IgD-negative memory B cell (primary cell): ENCODE measurements at regions not wholly inside any gene's neighbourhood (a gene's known extent, or its start where the extent isn't known, plus 50 kb on each side); places are given as distances from the start of the nearest gene placed in this dataset.

Experiments
- H3K27ac Mint-ChIP-seq, 3 donors: one replicate each; pipeline ENCODE4 v1.8.0; 2020 to 2022; ENCODE audit warnings: mild to moderate bottlenecking in 3 of 3, mixed read lengths in 3 of 3, moderate library complexity in 1 of 3
- H3K27me3 Mint-ChIP-seq: one replicate; pipeline ENCODE4 v1.8.0; 2021; ENCODE audit warnings: mixed read lengths
- H3K36me3 Mint-ChIP-seq: one replicate; pipeline ENCODE4 v1.8.0; 2020; ENCODE audit warnings: mild to moderate bottlenecking, mixed read lengths
- H3K4me1 Mint-ChIP-seq, 3 donors: one replicate each; pipeline ENCODE4 v1.8.0; 2020 to 2022; ENCODE audit warnings: mixed read lengths in 3 of 3, mild to moderate bottlenecking in 1 of 3
- H3K4me3 Mint-ChIP-seq, 4 donors: one replicate each; pipeline ENCODE4 v1.8.0; 2020 to 2022; ENCODE audit warnings: mild to moderate bottlenecking in 4 of 4, mixed read lengths in 4 of 4, moderate library complexity in 3 of 4
- H3K9me3 Mint-ChIP-seq, 3 donors: one replicate each; pipeline ENCODE4 v1.8.0; 2020 to 2021; ENCODE audit warnings: mixed read lengths in 3 of 3, mild to moderate bottlenecking in 1 of 3

DNA sequence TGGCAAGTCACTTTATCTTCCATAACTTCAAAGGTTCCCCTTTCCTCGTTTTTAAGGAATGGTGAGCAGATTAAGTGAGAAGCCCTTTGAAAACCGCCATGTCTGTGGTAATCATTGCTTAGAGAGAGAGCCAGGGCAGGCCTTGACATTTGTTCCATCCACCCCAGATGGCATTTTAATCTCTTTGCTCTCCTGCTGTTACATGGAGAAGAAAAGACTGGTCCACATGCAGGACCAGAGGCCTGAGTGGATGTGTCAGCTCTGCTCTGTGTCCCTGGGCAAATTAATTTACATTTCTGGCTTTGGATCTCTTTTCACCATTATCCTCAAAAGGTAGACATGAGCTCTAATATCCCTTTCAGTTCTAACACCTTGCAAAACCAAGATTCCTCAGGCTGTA, 157.3 kb upstream of the LPP start:
- Mint-ChIP-seq H3K4me1 (peaks cover 10 to 24% (median 17%) of the 10 kb centered on the region in 3 donors), H3K4me3 (peak overlapping the region in 1 of 4 donors; percentile 45), H3K9me3 (no peaks in the 10 kb centered on the region), H3K36me3 (peaks cover 2% of the 10 kb centered on the region), H3K27me3 (peaks cover 5% of the 10 kb centered on the region), H3K27ac (no peak overlapping the region)

GRCh38 chr3:187997490-187997889, 156.5 kb upstream of the LPP start:
- Mint-ChIP-seq H3K4me3 (no peak overlapping the region), H3K9me3 (peaks cover 0 to 2% (median 0%) of the 10 kb centered on the region in 3 donors), H3K36me3 (peaks cover 2% of the 10 kb centered on the region), H3K4me1 (peaks cover 12 to 28% (median 19%) of the 10 kb centered on the region in 3 donors), H3K27me3 (peaks cover 3% of the 10 kb centered on the region), H3K27ac (no peak overlapping the region)

- Mint-ChIP-seq H3K27ac (peak overlapping the region in 1 of 3 donors; percentile 17), H3K9me3 (peaks cover 0 to 2% (median 0%) of the 10 kb centered on the region in 3 donors), H3K4me3 (no peak overlapping the region), H3K36me3 (peaks cover 2% of the 10 kb centered on the region), H3K27me3 (peaks cover 2% of the 10 kb centered on the region), H3K4me1 (peaks cover 12 to 28% (median 19%) of the 10 kb centered on the region in 3 donors)
Measured at GRCh38 chr3:187997946-187998561, 155.9 kb upstream of the LPP start.

DNA sequence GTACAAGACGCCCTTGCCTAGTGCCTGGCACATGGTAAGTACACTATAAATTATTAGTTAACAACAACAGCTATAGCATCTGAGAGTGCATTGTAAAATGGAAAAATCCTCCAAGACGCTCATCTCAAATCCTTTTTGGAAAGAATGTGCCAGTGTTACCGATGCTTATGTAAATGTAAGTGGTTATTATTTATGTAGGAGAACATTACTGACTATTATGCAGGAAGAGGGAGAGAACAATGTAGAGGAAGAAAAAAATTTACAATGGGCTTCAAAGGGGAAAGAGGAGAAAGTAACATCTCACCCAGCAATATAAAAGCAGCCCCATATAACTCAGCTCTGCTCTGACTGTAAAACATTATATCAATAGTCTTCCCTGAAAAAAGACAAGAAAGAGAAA, 155.3 kb upstream of the LPP start:
- H3K9me3 Mint-ChIP-seq, result peaks cover 0 to 2% (median 0%) of the 10 kb centered on the region in 3 donors
- peak overlapping the region in 2 of 4 donors; percentile 7 to 59 for H3K4me3 Mint-ChIP-seq
- peaks cover 12 to 31% (median 19%) of the 10 kb centered on the region in 3 donors for H3K4me1 Mint-ChIP-seq
- H3K27ac Mint-ChIP-seq, result peak overlapping the region in 2 of 3 donors; percentile 17 to 29
- H3K27me3 Mint-ChIP-seq, result peaks cover 1% of the 10 kb centered on the region
- H3K36me3 Mint-ChIP-seq, result peaks cover 2% of the 10 kb centered on the region

DNA sequence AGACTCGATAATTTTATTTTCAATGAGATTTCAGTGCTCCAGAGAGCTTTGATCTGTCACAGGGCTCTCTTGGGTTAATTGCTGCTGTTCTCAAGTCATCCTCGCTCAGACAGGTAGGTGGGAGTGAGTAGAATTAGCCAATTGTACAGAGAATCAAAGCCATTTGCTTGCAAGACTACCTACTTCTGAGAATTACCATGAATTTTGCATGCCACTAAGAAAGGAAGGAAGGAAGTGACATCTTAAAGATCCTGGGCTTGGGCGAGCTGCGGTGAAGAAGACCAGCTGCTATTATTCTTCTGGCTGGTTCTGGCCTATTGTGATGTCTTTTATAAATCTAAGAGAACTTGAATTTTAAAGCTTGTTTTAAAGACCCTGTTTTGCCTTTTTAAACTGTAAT, 154.1 kb upstream of the LPP start:
- Mint-ChIP-seq H3K27ac (peak overlapping the region; percentile 22 to 81 (median 42)), H3K36me3 (no peaks in the 10 kb centered on the region), H3K4me1 (peaks cover 12 to 26% (median 18%) of the 10 kb centered on the region in 3 donors), H3K9me3 (peaks cover 0 to 2% (median 0%) of the 10 kb centered on the region in 3 donors), H3K27me3 (peaks cover 1% of the 10 kb centered on the region), H3K4me3 (peak overlapping the region in 3 of 4 donors; percentile 0 to 92 (median 85))

DNA sequence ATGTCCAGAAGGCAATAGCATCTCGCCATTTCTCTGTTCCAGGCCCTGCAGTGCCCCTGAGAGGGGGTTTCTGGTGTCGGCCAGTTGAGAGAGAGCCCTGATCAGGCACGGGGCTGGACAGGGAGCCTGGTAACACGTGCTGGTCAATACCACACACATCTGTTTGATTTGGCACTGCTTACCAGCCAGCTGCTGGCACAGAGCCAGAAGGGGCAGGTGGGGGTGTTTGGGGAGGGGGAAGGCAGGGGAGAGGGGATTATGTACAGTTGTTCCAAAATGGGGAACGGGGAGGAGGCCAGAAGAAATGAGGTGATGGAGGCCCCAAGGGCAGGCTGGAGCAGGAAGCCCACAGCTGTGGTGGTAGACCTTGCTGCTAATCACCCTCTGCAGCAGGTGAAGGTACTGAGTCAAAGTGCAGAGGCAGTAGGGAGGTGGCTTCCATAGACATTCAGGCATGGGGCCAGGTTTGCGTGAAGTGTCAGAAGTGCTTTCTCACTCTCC, 153.5 kb upstream of the LPP start:
- Mint-ChIP-seq H3K27me3 (peaks cover 1% of the 10 kb centered on the region), H3K36me3 (no peaks in the 10 kb centered on the region), H3K4me1 (peaks cover 12 to 26% (median 18%) of the 10 kb centered on the region in 3 donors), H3K9me3 (peaks cover 0 to 2% (median 0%) of the 10 kb centered on the region in 3 donors), H3K27ac (peak overlapping the region; percentile 22 to 81 (median 42)), H3K4me3 (peak overlapping the region in 2 of 4 donors; percentile 85 to 92)

GRCh38 chr3:188001093-188001492, 152.9 kb upstream of the LPP start:
- H3K4me1 Mint-ChIP-seq, result peaks cover 12 to 26% (median 18%) of the 10 kb centered on the region in 3 donors

DNA sequence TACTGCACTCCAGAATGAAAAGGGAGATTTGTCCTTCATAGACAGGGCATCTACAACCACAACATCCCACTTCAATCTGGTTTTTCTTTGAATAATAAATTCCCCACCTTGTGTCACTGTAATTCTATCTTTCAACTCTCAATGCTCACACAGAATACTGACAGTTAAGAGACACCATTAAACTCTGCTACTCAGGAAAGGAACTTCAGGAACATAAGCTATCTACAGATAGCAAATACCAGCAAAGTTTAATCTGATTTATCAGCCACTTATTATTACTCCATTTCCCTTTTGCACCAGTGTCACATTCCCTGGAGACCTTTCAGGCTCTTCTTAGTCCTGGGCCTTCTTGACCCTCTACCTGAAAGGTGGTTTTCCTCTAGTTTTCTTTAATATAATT, 152.0 kb upstream of the LPP start:
- no peaks in the 10 kb centered on the region for H3K36me3 Mint-ChIP-seq
- peaks cover 0 to 2% (median 0%) of the 10 kb centered on the region in 3 donors for H3K9me3 Mint-ChIP-seq
- H3K27ac Mint-ChIP-seq, result peak overlapping the region in 1 of 3 donors; percentile 41
- peaks cover 1% of the 10 kb centered on the region for H3K27me3 Mint-ChIP-seq
- H3K4me3 Mint-ChIP-seq, result no peak overlapping the region
- peaks cover 12 to 26% (median 19%) of the 10 kb centered on the region in 3 donors for H3K4me1 Mint-ChIP-seq

More at GRCh38 chr3:188001093-188001492, 152.9 kb upstream of the LPP start:
- Mint-ChIP-seq H3K27me3 (peaks cover 1% of the 10 kb centered on the region), H3K27ac (peak overlapping the region in 1 of 3 donors; percentile 41), H3K4me3 (no peak overlapping the region), H3K9me3 (peaks cover 0 to 2% (median 0%) of the 10 kb centered on the region in 3 donors), H3K36me3 (no peaks in the 10 kb centered on the region)

DNA sequence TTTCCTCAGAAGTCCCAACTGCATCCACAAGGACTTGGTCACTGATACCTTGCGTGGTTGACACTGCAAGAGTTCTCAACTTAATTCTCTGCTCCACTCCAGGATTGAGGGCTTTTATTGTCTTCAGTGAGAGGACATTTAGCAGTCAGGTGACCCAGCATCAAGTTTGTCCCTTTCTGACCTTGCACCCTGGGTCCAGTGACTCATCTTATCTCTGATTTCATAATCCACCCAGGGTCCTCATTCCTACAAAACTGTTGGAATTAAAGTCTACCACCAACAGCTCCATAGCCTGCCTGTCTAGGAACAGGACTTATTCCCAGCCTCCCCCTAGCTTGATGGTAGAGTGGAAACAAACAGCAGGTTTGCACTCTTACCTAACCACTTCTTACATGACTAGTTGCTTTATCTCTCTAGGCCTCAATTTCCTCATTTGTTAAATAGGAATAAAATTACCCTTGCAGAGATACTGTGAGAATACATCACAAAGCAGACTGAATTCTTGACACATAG, 151.3 kb upstream of the LPP start:
- H3K4me3 Mint-ChIP-seq, result no peak overlapping the region
- peaks cover 0 to 2% (median 0%) of the 10 kb centered on the region in 3 donors for H3K9me3 Mint-ChIP-seq
- H3K27ac Mint-ChIP-seq, result no peak overlapping the region
- peaks cover 1% of the 10 kb centered on the region for H3K27me3 Mint-ChIP-seq
- H3K36me3 Mint-ChIP-seq, result no peaks in the 10 kb centered on the region
- peaks cover 12 to 26% (median 19%) of the 10 kb centered on the region in 3 donors for H3K4me1 Mint-ChIP-seq

DNA sequence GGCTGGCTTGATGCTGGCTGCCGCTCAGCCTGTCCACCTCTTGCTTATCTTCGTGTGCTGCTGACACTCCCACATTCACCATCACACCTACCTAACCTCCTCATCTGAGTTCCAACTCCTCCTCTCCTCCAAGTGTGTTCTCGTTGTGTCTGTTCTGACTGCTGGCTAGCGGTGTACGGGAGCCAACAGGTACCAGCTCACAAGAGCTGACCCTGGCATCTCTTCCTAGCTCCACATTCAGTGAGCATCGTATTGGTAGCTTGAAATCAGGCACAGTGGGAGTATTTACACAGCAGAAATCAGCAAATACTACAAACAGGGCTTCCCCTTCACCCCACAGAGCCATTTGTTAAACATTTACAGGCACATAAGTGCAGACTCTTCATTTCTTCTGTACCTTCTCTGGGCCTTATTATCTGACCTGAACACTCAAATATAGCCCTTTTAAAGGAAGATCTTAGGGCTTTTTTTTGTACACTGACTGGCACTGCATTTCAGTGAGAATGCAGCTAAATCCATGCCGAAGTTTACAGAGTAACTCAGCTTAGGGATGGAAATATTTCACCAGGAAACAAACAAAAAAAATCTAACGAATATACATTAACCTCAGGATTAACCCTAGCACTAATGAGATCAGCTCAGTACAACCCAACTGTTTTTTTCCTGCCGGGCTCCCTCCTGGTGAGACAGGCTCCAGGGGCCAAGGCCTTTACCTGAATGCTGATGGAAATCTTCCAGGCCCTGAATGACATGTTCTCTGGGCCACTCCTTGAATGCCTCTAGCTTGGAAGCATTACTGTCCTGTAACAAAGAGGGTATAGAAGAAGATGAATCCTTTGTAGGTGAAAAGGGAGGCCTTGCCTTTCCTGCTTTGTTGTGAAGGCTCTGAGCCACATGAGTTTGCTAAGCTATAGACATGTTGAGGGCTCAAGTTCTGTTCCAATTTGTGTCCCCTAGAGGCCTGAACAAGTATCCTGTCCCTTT, 150.5 kb upstream of the LPP start:
- H3K27me3 Mint-ChIP-seq, result peaks cover 1% of the 10 kb centered on the region
- H3K27ac Mint-ChIP-seq, result no peak overlapping the region
- peaks cover 0 to 2% (median 0%) of the 10 kb centered on the region in 3 donors for H3K9me3 Mint-ChIP-seq
- H3K4me3 Mint-ChIP-seq, result no peak overlapping the region
- H3K36me3 Mint-ChIP-seq, result no peaks in the 10 kb centered on the region
- H3K4me1 Mint-ChIP-seq, result peaks cover 12 to 26% (median 19%) of the 10 kb centered on the region in 3 donors

GRCh38 chr3:188006726-188007393, 147.1 kb upstream of the LPP start:
- Mint-ChIP-seq H3K27ac (peak overlapping the region in 1 of 3 donors; percentile 54), H3K4me3 (peak overlapping the region in 1 of 4 donors; percentile 51), H3K27me3 (no peaks in the 10 kb centered on the region), H3K9me3 (peaks cover under 1 to 7% (median 2%) of the 10 kb centered on the region in 3 donors), H3K4me1 (peaks cover 2 to 7% (median 3%) of the 10 kb centered on the region in 3 donors), H3K36me3 (peaks cover 2% of the 10 kb centered on the region)

GRCh38 chr3:188007897-188008296, 146.1 kb upstream of the LPP start:
- Mint-ChIP-seq H3K27ac (no peak overlapping the region), H3K4me3 (no peak overlapping the region), H3K36me3 (peaks cover 2% of the 10 kb centered on the region), H3K4me1 (peaks cover 0 to 3% (median 2%) of the 10 kb centered on the region in 3 donors), H3K27me3 (no peaks in the 10 kb centered on the region), H3K9me3 (peaks cover 2 to 5% (median 5%) of the 10 kb centered on the region in 3 donors)

DNA sequence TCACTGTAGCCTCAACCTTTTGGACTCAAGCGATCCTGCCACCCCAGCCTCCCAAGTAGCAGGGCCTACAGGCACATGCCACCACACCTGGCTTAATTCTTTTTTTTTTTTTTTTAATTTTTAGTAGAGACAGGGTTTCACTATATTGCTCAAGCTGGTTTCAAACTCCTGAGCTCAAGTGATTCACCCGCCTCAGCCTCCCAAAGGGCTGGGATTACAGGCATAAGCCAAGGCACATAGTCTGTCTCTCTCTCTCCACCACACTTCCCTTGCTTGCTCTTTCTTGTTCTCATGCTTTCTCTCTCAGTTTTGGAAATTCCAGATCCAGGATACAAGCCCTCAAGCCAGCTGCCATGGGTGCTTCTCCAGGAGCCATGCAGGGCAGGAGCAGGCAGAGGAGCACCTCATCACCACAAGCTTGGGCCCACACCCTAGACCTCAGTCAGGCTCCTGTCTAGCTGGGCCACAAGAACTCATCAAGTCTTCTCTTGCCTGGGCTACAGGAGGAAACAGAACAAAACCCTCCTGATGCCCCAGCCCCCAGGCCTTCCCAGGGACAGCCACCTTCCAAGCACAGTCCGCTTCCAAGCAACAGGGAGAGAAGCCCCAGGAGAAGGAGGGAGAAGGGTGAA, 145.3 kb upstream of the LPP start:
- Mint-ChIP-seq H3K27ac (no peak overlapping the region), H3K36me3 (peaks cover 2% of the 10 kb centered on the region), H3K4me1 (peaks cover 0 to 2% (median 0%) of the 10 kb centered on the region in 3 donors), H3K4me3 (no peak overlapping the region), H3K27me3 (no peaks in the 10 kb centered on the region), H3K9me3 (peaks cover 2 to 5% (median 5%) of the 10 kb centered on the region in 3 donors)

DNA sequence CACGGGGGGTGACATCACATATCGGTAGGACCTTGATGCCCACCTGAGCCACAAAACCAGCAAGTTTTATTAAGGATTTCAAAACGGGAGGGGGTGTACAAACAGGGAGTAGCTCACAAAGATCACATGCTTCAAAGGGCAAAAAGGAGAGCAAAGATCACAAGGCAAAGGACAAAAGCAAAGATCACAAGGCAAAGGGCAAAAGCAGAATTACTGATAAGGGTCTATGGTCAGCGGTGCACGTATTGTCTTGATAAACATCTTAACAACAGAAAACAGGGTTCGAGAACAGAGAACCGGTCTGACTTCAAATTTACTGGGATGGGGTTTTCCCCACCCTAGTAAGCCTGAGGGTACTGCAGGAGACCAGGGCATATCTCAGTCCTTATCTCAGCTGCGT, 143.5 kb upstream of the LPP start:
- H3K9me3 Mint-ChIP-seq, result peaks cover 2 to 5% (median 5%) of the 10 kb centered on the region in 3 donors
- no peak overlapping the region for H3K4me3 Mint-ChIP-seq
- peaks cover 3% of the 10 kb centered on the region for H3K27me3 Mint-ChIP-seq
- H3K27ac Mint-ChIP-seq, result no peak overlapping the region
- peaks cover 2% of the 10 kb centered on the region for H3K36me3 Mint-ChIP-seq
- peaks cover 0 to 2% (median 0%) of the 10 kb centered on the region in 3 donors for H3K4me1 Mint-ChIP-seq
